ENCODE measurements at regions not wholly inside any gene's neighbourhood (a gene's known extent, or its start where the extent isn't known, plus 50 kb on each side); places are given as distances from the start of the nearest gene placed in this dataset.

DNA sequence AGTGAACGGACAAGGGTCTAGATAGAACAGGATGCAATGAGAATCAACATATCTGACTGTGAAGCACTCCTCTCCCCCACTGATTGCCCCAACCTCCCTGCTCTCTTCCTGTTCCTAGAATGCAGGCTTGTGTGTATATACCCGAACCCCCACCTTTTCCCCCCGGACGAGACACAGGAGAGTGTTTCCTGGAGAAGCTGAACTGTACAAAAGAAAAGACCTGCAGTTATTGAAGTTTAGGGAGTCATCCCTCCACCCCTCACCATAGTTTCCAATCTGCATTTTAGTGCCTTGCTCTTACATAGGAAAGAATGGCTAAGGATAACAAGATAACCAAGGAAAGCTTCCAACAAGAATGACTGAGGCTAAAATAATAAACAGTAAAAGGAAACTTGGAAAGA lies 55.5 kb upstream of the PDE10A start:
- no peak for TF ChIP-seq EZH2 (IDR thresholded peaks at IDR 0.05; ENCODE audit: insufficient read depth, poor library complexity, severe bottlenecking)
- TF ChIP-seq EZH2phosphoT487 (IDR thresholded peaks at IDR 0.05; ENCODE audit: insufficient read depth, low read depth), result no peak
